ENCODE measurements at regions not wholly inside any gene's neighbourhood (a gene's known extent, or its start where the extent isn't known, plus 50 kb on each side); places are given as distances from the start of the nearest gene placed in this dataset.
"Not testable (repeated sequence)": the region's sequence is repeated elsewhere in the genome, so short reads cannot be mapped to it uniquely, and the experiment has no call there.

DNA sequence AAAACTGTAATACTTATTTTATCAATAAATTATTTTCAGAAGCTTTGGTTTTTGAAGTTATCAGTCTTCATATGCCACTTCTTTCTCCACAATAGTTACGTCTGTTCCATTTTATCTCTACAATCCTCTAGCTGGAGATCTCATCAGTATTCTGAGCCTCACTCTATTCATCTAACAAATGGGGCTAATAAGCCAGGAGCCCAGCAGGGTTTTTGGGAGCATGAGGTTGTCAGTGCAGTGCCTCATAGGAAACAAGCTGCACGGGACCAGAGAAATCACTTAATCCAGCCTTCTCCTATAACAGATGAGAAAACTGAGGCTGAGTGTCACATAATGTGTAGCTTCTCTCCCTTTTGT lies 501.9 kb upstream of the RGS6 start:
- no peak for DNase-seq (ENCODE audit: low spot score in 2 of 2)
- TF ChIP-seq POLR2A (IDR thresholded peaks at IDR 0.05) (no peak), CTCF (IDR thresholded peaks at IDR 0.05) (no peak)
- intact Hi-C loops (cut with DNase I; ENCODE audit: low total_unique reads) = no loop called here
- 94 to 97% methylated on average over 2 of the region's 2 CpGs for WGBS, 2 donors
- no peak overlapping the region for H3K4me3 ChIP-seq (ENCODE audit: low read depth, poor library complexity, severe bottlenecking)

DNA sequence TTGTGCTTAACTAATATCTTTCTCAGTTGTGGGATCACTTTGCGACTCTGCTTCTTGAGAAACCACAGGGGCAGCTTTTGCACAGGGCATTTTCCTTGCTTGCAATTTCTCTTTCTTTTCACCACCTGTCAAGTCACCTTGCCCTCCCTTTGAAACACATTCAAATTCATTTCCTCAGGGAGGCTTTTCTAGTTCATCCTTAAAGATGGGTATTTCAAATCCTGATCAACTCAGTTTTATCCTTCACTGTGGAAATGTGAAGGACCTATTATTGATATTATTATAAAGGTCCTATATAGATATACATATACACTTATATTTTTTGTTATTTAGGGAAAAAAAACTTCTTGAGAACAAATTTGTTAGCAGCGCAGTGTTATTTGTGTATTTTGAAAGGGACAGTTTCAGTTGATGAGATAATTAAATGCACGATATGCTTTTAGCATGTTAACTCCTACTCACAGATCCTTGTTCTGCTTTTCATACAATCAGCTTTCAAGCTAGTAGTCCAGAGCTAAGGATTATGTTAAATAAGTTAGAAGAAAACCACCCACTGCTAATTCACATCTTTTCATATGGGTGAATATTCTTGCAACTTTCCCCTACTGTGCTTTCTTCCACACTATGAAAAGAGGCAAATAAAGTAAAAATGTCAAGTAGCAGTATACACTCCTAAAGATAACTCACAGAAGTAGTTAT lies 501.4 kb upstream of the RGS6 start:
- intact Hi-C loops (cut with DNase I; ENCODE audit: low total_unique reads) = no loop called here
- no peak for DNase-seq (ENCODE audit: low spot score in 2 of 2)
- WGBS, 2 donors = 89% methylated on average over 3 of the region's 3 CpGs
- TF ChIP-seq CTCF (IDR thresholded peaks at IDR 0.05) = no peak
- TF ChIP-seq POLR2A (IDR thresholded peaks at IDR 0.05) = no peak
- no peak overlapping the region for H3K4me3 ChIP-seq (ENCODE audit: low read depth, poor library complexity, severe bottlenecking)

- no peak overlapping the region for H3K4me3 ChIP-seq (ENCODE audit: low read depth, poor library complexity, severe bottlenecking)
- intact Hi-C loops (cut with DNase I; ENCODE audit: low total_unique reads) = no loop called here
- no peak for DNase-seq (ENCODE audit: low spot score in 2 of 2)
- TF ChIP-seq CTCF (IDR thresholded peaks at IDR 0.05) (no peak), POLR2A (IDR thresholded peaks at IDR 0.05) (no peak)
- WGBS, 2 donors = 85 to 96% methylated on average over 3 of the region's 3 CpGs
Measured at GRCh38 chr14:71432334-71433110, 499.7 kb upstream of the RGS6 start.

GRCh38 chr14:71433303-71433702 lies 498.9 kb upstream of the RGS6 start:
- no peak for DNase-seq (ENCODE audit: low spot score in 2 of 2)
- TF ChIP-seq POLR2A (IDR thresholded peaks at IDR 0.05) (no peak), CTCF (IDR thresholded peaks at IDR 0.05) (no peak)
- WGBS, 2 donors = 93 to 98% methylated on average over 8 of the region's 8 CpGs
- intact Hi-C loops (cut with DNase I; ENCODE audit: low total_unique reads) = no loop called here
- no peak overlapping the region for H3K4me3 ChIP-seq (ENCODE audit: low read depth, poor library complexity, severe bottlenecking)

GRCh38 chr14:71435641-71436040 lies 496.6 kb upstream of the RGS6 start:
- intact Hi-C loops (cut with DNase I; ENCODE audit: low total_unique reads); H3K4me3 ChIP-seq (ENCODE audit: low read depth, poor library complexity, severe bottlenecking); DNase-seq (ENCODE audit: low spot score in 2 of 2): not testable (repeated sequence)
- WGBS, 2 donors = 95 to 100% methylated on average over 2 of the region's 2 CpGs

GRCh38 chr14:71437870-71438269 lies 494.4 kb upstream of the RGS6 start:
- WGBS, 2 donors = 80 to 86% methylated on average over 4 of the region's 4 CpGs
- intact Hi-C loops (cut with DNase I; ENCODE audit: low total_unique reads) = no loop called here
- no peak for TF ChIP-seq POLR2A (IDR thresholded peaks at IDR 0.05)
- TF ChIP-seq CTCF (IDR thresholded peaks at IDR 0.05) = no peak
- H3K4me3 ChIP-seq (ENCODE audit: low read depth, poor library complexity, severe bottlenecking) = no peak overlapping the region
- DNase-seq (ENCODE audit: low spot score in 2 of 2) = no peak

Measured in lower leg skin (tissue), 4 donors.